Stimulated activated CD8-positive, alpha-beta memory T cell treated with anti-CD3 and anti-CD28 coated beads, Interleukin-2, amount 100 ng/mL, for 48 hours (primary cell): ENCODE measurements at regions not wholly inside any gene's neighbourhood (a gene's known extent, or its start where the extent isn't known, plus 50 kb on each side); places are given as distances from the start of the nearest gene placed in this dataset.

Source experiments
- DNase-seq, 2 donors: peaks; one replicate each; pipeline ENCODE4 v3.0.0-alpha.2; 2020; ENCODE audit warnings: low read depth in 2 of 2

DNA sequence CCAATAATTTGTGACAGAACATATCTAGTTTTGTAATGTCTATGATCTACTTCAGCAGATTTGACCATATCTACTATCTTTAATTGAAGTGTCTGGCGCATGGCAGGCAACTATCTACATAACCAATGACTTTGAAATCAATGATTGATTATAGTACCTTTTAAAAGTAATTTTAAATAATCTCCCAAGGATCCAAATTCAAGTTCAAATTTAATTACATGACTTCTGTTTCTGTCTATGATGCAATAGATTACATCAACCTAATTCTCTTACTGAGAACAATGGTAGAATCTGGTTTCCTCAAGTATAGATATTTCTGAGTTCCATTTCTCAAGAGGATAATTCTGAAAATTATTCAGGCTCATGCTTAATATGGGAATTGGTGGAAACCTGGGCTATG is 177.4 kb upstream of the IL15 start:
- no peak for DNase-seq

DNA sequence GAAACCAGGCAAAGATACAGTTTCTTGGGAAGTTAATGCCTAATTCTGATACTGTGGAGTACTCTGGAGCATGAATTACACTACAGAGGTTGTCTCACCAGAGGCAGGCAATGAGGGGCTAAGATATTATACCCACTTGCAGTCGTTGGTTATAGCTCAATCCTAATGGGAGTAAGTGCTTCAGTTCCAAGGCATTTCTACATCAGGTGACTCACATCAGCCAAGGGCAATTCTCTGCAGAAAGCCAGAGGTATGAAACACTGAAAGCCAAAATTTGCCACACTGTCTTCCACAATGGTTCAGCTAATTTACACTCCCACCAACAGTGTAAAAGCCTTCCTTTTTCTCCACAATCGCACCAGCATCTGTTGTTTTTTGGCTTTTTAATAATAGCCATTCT is 174.0 kb upstream of the IL15 start:
- no peak for DNase-seq

DNA sequence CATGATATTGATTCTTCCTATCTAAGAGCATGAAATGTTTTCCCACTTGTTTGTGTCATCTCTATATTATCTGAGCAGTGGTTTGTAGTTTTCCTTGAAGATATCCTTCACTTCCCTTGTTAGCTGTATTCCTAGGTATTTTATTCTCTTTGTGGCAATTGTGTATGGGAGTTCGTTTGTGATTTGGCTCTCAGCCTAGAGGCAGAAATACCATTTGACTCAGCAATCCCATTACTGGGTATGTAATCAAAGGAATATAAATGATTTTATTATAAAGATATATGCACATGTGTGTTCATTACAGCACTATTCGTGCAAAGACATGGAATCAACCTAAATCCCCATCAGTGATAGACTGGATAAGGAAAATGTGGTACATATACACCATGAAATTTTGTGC is 172.7 kb upstream of the IL15 start:
- no peak for DNase-seq

DNA sequence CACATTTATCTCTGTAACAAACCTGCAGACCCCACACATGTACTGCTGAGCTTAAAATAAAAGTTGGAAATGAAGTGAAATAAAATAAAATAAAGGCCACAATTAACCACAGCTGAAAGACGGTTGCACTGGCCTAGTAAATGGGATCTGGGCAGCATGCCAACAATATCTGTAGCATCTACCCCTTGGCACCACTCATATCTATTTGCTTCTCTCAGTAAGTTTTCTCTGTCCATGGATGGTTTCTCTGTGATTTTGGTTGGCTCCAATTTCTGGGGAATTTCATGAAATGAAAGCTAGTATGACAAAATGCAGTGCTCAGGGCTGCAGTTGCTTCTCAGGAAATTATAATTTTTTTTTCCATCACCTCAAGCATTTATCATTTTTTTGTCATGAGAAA is 172.0 kb upstream of the IL15 start:
- DNase-seq, result no peak

DNA sequence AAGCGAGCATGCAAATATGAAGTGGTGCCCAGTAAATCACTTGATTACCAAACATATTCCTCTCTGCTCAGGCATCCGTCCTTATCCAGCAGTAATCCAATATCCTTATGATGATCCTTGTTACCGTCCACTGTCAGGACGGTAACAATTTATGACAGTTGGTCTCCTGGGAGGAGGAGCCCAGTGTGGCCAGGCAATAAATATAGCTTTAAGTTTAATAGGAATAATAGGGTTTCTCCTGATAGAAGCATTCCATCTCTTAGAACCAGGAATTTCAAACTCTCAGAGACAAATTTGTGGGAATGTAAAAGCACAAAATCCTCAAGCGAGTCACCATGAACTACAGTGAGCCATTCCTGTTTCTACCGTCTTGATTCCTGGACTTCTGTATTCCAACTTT is 171.2 kb upstream of the IL15 start:
- DNase-seq, result no peak

DNA sequence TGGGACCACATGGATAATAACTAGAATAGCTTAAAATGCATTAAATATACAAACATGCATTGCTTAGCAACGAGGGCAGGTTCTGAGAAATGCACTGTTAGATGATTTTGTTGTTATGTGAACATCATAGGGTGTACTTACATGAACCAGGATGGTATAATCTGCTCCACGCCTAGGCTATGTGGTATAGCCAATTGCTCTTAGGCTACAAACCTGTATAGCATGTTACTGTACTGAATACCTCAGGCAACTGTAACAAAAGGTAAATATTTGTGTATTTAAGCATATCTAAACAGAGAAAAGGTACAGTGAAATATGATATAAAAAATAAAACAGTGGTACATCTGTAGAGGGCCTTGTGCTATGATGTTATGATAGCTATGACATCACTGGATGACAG is 169.2 kb upstream of the IL15 start:
- DNase-seq, result no peak

DNA sequence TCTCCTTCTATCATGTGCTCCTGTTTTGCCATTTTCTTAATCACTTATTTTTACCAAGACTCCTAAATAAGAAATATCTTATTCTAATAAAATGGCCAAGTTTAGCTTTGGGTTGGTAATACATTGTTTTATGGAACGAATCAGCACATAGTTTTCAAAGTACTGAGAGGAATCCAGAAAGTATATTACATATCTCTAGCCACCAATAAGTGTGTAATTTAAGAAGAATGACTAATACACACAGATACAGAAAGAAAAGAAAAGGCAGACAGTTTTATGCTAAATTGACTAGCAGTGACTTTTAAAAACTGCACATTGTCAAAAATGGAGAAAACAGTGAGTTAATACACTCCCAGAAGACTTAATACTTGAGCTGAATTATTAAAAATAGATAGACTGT is 167.0 kb upstream of the IL15 start:
- DNase-seq, result no peak

DNA sequence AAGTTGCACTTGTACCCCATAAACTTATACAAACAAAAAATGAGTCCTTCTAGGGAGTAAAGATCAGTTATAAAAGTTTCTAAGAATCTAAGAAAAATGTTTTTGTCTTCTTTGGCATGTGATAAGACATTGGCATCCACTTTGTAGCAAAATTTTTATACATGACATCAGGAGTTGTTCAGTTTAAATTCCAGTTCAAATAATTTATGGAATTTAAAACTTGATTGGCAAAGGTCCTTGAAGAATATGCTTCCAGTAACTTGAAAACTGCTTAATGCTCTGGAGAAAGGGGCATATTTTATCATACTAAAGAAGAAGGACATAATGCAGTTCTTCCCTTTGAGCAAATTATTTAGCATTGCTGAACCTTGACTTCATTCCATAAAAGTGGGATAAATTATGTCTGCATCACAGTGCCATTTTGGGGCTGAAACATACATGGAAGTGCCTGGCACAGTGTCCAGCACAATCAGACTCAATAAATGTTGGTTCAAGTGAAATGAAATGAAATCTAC is 163.3 kb upstream of the IL15 start:
- no peak for DNase-seq

DNA sequence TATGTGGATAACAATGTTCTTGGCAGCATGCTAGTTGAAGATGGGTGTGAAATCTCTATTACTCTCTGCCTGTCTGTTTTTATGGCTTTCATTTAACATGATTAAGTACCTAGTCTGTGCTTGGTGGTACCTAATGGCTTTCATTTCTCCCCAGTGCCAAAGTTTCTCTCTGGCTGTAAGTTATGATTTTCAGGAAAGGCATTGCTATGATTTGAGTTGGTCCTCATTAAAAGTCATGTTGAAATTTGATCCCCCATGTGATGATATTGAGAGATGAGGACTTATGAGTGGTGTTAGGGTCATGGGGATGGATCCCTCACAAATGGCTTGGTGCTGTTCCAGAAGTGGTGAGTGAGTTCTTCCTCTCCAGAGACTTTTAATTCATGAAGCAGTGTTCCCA is 162.4 kb upstream of the IL15 start:
- no peak for DNase-seq

DNA sequence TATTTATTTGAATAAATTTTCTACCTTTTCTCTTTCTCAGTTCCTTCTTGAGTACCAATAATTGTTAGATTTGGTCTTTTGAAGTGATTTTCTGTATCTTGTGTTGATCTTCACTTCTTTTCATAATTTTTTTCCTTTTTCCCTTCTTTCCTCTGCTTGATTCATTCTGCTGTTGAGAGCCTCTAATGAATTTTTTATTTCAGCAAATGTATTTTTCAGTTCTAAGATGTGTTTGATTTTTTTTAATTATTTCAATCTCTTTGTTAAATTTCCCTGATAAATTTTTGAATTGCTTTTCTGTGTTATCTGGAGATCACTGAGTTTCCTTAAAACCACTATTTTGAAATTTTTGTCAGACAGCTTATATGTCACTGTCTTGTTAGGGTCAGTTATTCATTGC is 155.4 kb upstream of the IL15 start:
- DNase-seq, result no peak

DNA sequence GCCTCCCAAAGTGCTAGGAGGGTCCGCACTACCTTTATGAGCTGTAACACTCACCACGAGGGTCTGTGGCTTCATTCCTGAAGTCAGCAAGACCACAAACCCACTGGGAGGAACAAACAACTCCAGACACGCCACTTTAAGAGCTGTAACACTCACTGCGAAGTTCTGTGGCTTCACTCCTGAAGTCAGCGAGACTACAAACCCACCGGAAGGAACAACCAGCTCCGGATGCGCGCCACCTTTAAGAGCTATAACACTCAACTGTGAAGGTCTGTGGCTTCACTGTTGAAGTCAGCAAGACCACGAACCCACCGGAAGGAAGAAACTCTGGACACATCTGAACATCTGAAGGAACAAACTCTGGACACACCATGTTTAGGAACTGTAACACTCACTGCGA is 152.1 kb upstream of the IL15 start:
- peak in 1 of 2 donors; percentile 0 for DNase-seq

DNA sequence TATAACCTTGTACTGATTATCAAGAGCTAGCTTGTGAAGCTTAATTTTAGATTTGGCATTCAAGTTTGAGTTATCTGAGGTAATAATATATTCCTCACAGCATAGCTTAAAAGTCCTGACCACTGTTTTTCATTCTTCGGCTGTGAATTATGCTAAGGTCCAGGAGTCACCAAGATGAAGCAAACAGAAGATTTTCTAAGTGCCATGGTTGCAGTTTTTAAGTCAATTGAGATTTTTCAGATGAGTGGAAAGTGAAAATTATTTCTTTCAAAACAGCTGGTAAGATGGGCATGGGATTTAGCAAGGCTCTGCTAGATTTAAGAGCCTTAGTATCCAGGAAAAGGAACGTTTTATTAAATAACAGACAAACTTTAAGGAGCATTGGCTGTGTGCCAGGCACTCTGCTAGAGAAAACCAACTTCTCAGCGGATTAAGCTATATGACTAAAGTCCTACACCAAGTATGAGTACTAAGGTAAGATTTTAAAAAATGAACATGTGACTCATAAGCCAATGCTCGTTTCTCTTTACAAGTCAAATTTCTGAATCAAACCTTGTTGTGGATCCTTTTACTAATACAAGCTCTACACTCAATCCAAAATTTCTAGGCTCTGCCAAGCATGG is 149.9 kb upstream of the IL15 start:
- no peak for DNase-seq

DNA sequence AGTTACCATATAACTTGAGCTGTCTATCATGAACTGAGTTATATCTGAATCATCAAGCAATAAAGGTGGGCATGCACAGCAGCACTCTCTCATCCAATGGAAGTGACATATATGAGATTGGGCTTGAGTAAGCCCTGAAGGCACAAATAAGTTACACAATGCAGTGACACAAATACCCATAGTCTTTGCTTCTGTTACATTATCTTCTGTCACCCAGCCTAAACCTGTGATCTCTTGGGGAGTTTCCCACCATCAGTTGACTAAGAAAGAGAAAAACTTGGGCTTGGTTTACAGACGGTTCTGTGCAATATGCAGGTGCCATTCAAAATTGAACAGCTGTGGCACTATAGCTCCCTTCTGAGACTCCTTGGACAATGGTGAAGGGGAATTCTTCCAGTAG is 138.8 kb upstream of the IL15 start:
- no peak for DNase-seq

DNA sequence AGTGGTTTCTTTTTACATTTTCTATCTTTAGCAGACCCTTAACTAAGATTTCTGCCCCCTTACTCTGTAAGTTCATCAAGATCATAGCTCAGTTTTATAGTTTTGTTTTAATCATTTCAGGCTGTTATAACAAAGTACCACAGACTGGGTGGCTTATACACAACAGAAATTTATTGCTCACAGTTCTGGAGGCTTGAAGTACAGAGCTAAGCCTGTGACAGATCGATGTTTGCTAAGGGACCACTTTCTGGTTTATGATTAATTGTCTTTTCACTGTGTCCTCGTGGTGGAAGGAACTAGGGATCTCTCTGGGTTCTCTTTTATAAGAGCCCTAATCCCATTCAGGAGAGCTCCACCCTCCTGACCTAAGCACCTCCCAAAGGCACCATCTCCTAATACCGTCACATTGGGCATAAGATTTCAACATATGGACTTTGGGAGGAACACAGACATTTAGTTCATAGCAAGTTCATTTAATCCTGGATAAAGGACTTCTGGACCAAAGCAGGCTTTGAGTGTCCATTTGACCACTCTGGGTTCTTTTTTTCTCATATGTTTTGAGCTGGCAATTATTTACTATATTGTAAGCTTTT is 137.0 kb upstream of the IL15 start:
- DNase-seq, result no peak

DNA sequence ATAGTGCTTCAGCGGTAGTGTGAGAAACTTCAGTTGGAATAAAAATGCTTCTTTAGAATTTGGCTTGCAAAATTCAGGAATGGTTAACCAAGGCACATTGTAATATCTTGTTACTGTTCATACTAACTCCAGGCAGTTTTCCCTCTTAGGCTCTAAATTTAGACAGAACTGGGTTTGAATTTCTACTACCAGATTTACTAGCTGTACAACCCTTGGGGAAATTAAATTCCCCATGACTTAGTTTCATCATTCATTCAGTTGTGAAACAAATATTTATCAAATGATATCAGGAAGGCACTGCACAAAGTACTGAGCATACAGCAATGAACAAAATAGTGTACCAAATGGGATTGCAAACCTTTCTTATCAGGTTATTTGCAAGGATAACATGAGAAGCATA is 135.0 kb upstream of the IL15 start:
- DNase-seq, result no peak

DNA sequence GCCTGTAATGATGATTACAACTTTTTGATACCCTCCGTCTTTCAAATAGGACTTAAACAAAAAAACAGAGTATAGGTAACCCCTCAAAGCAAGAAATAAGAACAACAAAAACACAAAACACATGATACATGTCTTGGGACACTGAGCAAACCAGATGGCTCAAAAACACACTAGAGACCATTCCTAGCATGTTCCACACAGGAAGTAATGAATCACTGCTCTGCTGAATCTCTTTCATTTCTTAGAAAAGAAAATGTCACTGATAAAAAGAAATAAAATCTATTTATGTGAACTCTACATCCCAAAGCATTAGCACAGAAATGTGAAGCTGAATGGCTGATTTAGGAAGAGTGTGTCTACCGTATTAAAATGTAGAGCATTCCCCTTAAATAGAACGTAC is 134.5 kb upstream of the IL15 start:
- DNase-seq, result no peak

DNA sequence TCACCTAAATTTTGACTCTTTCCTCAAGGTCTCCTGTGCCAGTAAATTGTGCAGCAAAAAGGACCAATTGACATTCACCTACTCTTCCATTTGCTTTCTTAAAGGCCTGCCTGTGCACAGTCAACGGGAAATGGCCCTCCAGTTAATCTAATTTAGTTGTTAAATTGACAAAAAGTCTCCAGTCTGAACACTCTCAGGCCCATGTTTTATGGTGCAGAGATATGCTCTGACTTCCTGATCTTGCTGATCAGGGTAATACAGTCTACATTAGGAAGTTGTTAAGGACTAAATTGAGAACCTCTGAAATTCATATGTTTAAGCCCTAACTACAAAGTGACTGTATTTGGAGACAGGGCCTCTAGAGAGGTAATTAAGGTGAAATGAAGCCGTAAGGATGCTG is 133.6 kb upstream of the IL15 start:
- no peak for DNase-seq

DNA sequence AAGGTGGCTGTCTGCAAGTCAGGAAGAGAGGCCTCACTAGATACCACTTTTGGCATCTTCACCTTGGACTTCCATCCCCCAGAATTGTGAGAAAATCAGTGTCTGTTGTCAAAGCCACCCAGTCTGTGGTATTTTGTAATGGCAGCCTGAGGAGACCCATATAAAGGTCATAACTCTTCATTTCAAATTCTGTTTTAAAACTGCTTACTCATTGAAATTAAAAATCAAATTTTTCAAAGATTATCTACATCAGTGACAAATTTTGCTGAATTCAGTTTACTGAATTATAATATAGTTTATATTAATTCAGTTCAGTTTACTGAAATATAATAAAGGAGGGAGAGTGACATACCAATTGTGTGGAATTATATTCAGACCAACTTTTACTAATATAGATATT is 133.1 kb upstream of the IL15 start:
- DNase-seq, result no peak

DNA sequence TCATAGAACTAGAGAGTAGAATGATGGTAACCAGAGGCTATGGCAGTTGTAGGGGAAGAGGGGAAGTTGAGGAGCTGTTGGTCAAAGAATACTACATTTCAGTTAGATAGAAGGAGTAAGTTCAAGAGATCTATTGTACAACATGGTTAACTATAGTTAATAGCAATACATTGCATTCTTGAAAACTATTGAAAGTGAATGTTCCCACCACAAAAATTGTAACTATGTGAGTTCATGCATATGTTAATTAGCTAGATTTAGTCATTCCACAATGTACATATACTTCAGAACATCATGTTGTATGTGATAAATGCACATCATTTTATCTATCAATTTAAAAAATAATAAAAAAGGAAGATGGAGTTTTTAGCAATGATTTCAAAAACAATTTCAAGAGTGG is 125.3 kb upstream of the IL15 start:
- no peak for DNase-seq

DNA sequence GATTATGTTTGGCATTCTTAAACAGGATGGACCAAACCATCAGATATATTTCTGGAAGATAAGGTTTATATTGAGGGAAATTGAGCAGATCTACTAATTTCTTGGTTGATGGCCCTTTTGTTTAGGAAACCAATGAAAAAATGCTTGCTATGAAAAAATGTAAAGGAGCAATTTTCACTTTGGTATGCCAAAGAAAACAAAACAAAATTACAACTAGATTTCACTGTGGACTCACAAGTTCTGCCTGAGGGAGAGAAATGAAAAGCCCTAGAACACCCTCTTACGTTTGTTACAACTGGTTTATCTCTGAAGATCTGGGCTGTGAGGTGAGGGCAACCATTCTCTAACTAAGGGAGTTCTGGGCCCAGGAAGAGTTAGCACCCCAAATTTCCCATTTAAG is 122.5 kb upstream of the IL15 start:
- no peak for DNase-seq

DNA sequence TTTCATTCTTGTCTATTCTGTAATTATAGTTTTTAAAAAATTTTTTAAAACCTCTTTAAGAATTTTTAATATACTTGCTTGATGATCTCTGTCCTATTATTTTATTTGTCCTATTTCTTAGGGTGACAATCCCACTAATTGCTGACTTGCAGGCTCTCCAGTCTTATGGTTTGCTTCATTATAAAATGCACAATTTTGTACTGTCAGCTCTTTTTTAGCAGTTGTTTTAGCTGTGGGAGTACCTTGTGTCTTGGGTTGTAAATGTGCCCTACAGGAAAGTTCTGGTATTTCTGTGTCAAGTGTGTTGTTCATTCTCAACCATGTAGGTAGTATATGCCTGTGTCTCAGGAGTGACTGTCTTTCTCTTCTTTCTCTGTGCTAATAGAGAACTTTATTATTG is 118.2 kb upstream of the IL15 start:
- no peak for DNase-seq

DNA sequence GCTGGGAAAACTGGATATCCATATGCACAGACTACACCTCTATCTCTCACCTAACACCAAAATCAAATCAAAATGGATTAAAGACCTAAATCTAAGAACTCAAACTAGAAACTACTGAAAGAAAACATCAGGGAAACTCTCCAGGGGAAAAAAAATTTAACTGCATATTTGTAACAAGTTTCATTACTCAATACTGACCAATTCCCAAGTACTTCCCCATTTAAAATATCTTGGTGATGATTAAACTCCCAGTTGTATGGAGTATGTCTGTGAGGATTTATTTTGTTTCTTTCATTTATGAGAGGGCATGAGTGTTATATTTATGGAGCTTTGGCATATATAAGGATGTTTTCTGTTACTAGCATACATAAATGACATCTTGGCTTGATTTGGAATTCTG is 112.3 kb upstream of the IL15 start:
- DNase-seq, result no peak

DNA sequence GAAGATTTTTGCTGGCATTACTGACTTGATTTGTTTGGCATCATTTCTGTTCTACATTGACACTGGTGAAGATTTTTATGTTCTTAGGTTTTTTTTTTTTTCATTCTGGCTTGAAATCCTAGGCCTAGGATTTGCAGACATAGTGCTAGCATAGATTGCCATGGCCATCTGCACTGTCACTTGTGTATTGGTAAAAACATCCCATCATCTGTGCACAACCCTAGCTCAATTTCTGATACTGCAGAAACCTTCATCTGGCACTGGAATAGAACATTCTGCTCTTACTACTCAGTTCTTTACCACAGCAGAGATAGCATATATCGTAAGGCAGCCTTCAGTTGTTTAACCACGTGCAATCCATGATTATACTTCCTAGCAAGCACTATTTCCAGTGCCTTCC is 111.5 kb upstream of the IL15 start:
- DNase-seq, result no peak

DNA sequence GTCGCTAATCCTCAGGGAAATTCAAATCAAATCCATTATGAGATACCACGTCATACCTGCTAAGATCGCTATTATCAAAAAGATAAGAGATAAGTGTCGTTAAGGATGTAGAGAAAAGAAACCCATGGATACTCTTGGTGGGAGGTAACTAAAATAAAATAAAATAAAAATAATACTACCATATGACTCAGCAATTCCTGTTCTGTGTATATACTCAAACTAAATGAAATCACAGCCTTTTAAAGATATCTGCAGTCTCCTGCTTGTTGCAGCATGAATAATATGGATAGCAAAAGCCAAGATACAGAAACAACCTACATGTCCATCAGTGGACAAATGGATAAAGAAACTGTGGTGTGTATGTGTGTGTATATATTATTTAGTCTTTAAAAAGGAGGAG is 105.8 kb upstream of the IL15 start:
- no peak for DNase-seq
